Endothelial cell of umbilical vein (primary cell): ENCODE measurements at regions not wholly inside any gene's neighbourhood (a gene's known extent, or its start where the extent isn't known, plus 50 kb on each side); places are given as distances from the start of the nearest gene placed in this dataset.

Experiments
- BruUV-seq: library from RNA; stranded (reverse); fragments of 400-500 nt; replicated peaks from 2 replicates; lab custom pipeline; 2021; lab: Mats Ljungman, UMichigan
- CTCF ChIA-PET: fragments of 300-600, 350-600 bp; sonication (Branson Sonifier 250); formaldehyde crosslinking; loops from one replicate; lab custom pipeline; 2021; ENCODE audit warnings: antibody characterized with exemption, inconsistent platforms; lab: Charles Lee
- POLR2A ChIA-PET: fragments of 300-600, 350-600 bp; sonication (Branson Sonifier 250); formaldehyde crosslinking; loops from one replicate; lab custom pipeline; 2021; ENCODE audit warnings: antibody characterized with exemption, inconsistent platforms; lab: Charles Lee
- DNase-seq: peaks from one replicate; pipeline ENCODE4 v3.0.0-alpha.2; 2011; ENCODE audit warnings: low read depth, low spot score
- FAIRE-seq: peaks from 2 replicates; lab custom pipeline; 2011; peaks lifted over from hg19 to GRCh38; lab: Jason Lieb, UNC
- H2AFZ ChIP-seq: 2 replicates; pipeline ENCODE4 v1.6.0; 2012; ENCODE audit warnings: low read depth, low read length, control low read depth, inconsistent platforms
- H3K27ac ChIP-seq: 2 replicates; pipeline ENCODE4 v1.5.1; 2011; ENCODE audit warnings: low read depth, mild to moderate bottlenecking, control low read depth, low read length, moderate library complexity; ENCODE audit not compliant: insufficient read depth
- H3K27me3 ChIP-seq, 2 experiments: 2 replicates each; pipeline versions ENCODE4 v1.6.0 to v1.6.1; 2011; ENCODE audit warnings: low read length in 2 of 2, mixed read lengths in 1 of 2; ENCODE audit not compliant: control insufficient read depth in 2 of 2, insufficient read depth in 2 of 2
- H3K36me3 ChIP-seq, 2 experiments: 2 replicates in 1 of 2; 3 replicates in 1 of 2; pipeline ENCODE4 v1.5.1; 2011; ENCODE audit warnings: low read length in 2 of 2, mild to moderate bottlenecking in 1 of 2, moderate library complexity in 1 of 2; ENCODE audit not compliant: control insufficient read depth in 2 of 2, insufficient read depth in 2 of 2; ENCODE audit errors: extremely low read depth in 1 of 2
- H3K4me1 ChIP-seq: 3 replicates; pipeline ENCODE4 v1.5.1; 2011; ENCODE audit warnings: mild to moderate bottlenecking, low read length; ENCODE audit not compliant: control insufficient read depth, insufficient read depth; ENCODE audit errors: extremely low read depth
- H3K4me2 ChIP-seq: 2 replicates; pipeline ENCODE4 v1.6.1; 2011; ENCODE audit warnings: low read length, control low read depth, mixed read lengths; ENCODE audit not compliant: insufficient read depth
- H3K4me3 ChIP-seq, 3 experiments: fragments of 200-600 bp in 1 of 3; sonication (generic), shearing (Covaris generic) in 1 of 3; replicated peaks in 1 of 3; 2 replicates each; pipeline ENCODE4 v1.5.1; 2011 to 2016; ENCODE audit warnings: control low read depth in 3 of 3, low read length in 3 of 3, mild to moderate bottlenecking in 2 of 3, inconsistent platforms in 1 of 3, low read depth in 1 of 3, moderate library complexity in 1 of 3; ENCODE audit not compliant: insufficient read depth in 1 of 3
- H3K79me2 ChIP-seq: 2 replicates; pipeline ENCODE4 v1.6.0; 2012; ENCODE audit warnings: low read length, inconsistent platforms; ENCODE audit not compliant: control insufficient read depth, insufficient read depth
- H3K9ac ChIP-seq: replicated peaks from 2 replicates; pipeline ENCODE3; 2011; ENCODE audit warnings: low read length, control low read depth; ENCODE audit not compliant: insufficient read depth; ENCODE audit errors: extremely low read depth
- H3K9me1 ChIP-seq: replicated peaks from 3 replicates; pipeline ENCODE4 v1.6.0; 2011; ENCODE audit warnings: mild to moderate bottlenecking, low read length; ENCODE audit not compliant: control insufficient read depth, insufficient read depth; ENCODE audit errors: extremely low read depth
- H3K9me3 ChIP-seq: replicated peaks from 2 replicates; pipeline ENCODE4 v1.5.1; 2012; ENCODE audit warnings: low read length, inconsistent platforms; ENCODE audit not compliant: control insufficient read depth, insufficient read depth
- H4K20me1 ChIP-seq: replicated peaks from 2 replicates; pipeline ENCODE3; 2011; ENCODE audit warnings: mild to moderate bottlenecking, low read length; ENCODE audit not compliant: control insufficient read depth, insufficient read depth; ENCODE audit errors: extremely low read depth
- CTCF ChIP-seq, 2 donors: IDR thresholded peaks; 1 replicate in 1 of 2; 2 replicates in 1 of 2; pipeline ENCODE4 v1.5.1; 2011; ENCODE audit warnings: low read length in 2 of 2, mild to moderate bottlenecking in 2 of 2, moderate library complexity in 2 of 2, control low read depth in 1 of 2, inconsistent platforms in 1 of 2, low read depth in 1 of 2; ENCODE audit not compliant: insufficient read depth in 1 of 2; ENCODE audit errors: extremely low read depth in 1 of 2
- EZH2 ChIP-seq: IDR thresholded peaks from 2 replicates; pipeline ENCODE4 v1.6.1; 2012; ENCODE audit warnings: borderline replicate concordance, low read depth, mild to moderate bottlenecking, moderate library complexity, low read length, inconsistent platforms; ENCODE audit not compliant: severe bottlenecking
- FOS ChIP-seq: IDR thresholded peaks from 2 replicates; pipeline ENCODE4 v1.6.1; 2011; ENCODE audit warnings: mild to moderate bottlenecking, low read length, moderate library complexity, borderline replicate concordance; ENCODE audit not compliant: insufficient read depth
- GATA2 ChIP-seq: IDR thresholded peaks from 2 replicates; pipeline ENCODE4 v1.7.0; 2011; ENCODE audit warnings: low read depth, mild to moderate bottlenecking, moderate library complexity, mixed read lengths, low read length; ENCODE audit not compliant: insufficient read length, insufficient read depth
- JUN ChIP-seq: IDR thresholded peaks from 2 replicates; pipeline ENCODE4 v1.6.1; 2011; ENCODE audit warnings: borderline replicate concordance, low read depth; ENCODE audit not compliant: insufficient read length, insufficient read depth
- MAX ChIP-seq: IDR thresholded peaks from 2 replicates; pipeline ENCODE4 v1.6.1; 2011; ENCODE audit not compliant: insufficient read depth, insufficient read length
- MYC ChIP-seq: IDR thresholded peaks from one replicate; pipeline ENCODE4 v1.6.1; 2011; ENCODE audit warnings: mild to moderate bottlenecking, low read depth, low read length
- POLR2A ChIP-seq: IDR thresholded peaks from 2 replicates; pipeline ENCODE4 v1.6.1; 2012; ENCODE audit warnings: low read depth, mild to moderate bottlenecking, control low read depth, low read length
- POLR2AphosphoS5 ChIP-seq: IDR thresholded peaks from 2 replicates; pipeline ENCODE4 v1.6.1; 2012; ENCODE audit warnings: low read depth, mild to moderate bottlenecking, control low read depth, low read length, moderate library complexity; ENCODE audit not compliant: insufficient read depth
- dilution Hi-C: fragments of 300-500 bp; cut with MboI; formaldehyde crosslinking; loops from one replicate; pipeline ENCODE4 v1.15.0; 2019; ENCODE audit warnings: low sequenced_read_pairs; ENCODE audit not compliant: extremely low pct_ligation_motif_present
- intact Hi-C: fragments of 100-400 bp; cut with micrococcal nuclease; formaldehyde crosslinking; loops from one replicate; pipeline ENCODE4 v1.10.0; 2022

GRCh38 chr12:60196366-60196765 lies 600.5 kb downstream of the SLC16A7 start:
- Histone ChIP-seq H3K4me3 (no peak overlapping the region), H3K9me3 (no peaks in the 10 kb centered on the region), H3K27me3 (no peaks in the 10 kb centered on the region), H3K4me2 (no peak overlapping the region), H3K9me1 (no peaks in the 10 kb centered on the region), H3K9ac (no peak overlapping the region), H3K36me3 (no peaks in the 10 kb centered on the region), H2AFZ (no peak overlapping the region), H3K79me2 (no peaks in the 10 kb centered on the region), H3K27ac (no peak overlapping the region), H4K20me1 (no peaks in the 10 kb centered on the region), H3K4me1 (peaks cover 6% of the 10 kb centered on the region)
- DNase-seq = no peak
- FAIRE-seq = no peak
- TF ChIP-seq MYC (no peak), CTCF (IDR thresholded peaks at IDR 0.05; ENCODE audit: extremely low read depth in 1 of 2, insufficient read depth in 1 of 2, low read depth in 1 of 2, low read length in 2 of 2) (no peak), POLR2A (no peak), GATA2 (no peak), POLR2AphosphoS5 (no peak), EZH2 (no peak), JUN (no peak)
- ChIA-PET POLR2A (no interaction called here), CTCF (no interaction called here)
- intact Hi-C loops = no loop called here
- dilution Hi-C loops = no loop called here
- no TSS peak for BruUV-seq

- Histone ChIP-seq H2AFZ (no peak overlapping the region), H3K4me3 (no peak overlapping the region), H3K27ac (no peak overlapping the region), H3K4me1 (no peaks in the 10 kb centered on the region), H3K4me2 (no peak overlapping the region), H4K20me1 (no peaks in the 10 kb centered on the region), H3K36me3 (no peaks in the 10 kb centered on the region), H3K9ac (no peak overlapping the region), H3K79me2 (no peaks in the 10 kb centered on the region), H3K9me3 (no peaks in the 10 kb centered on the region), H3K9me1 (no peaks in the 10 kb centered on the region), H3K27me3 (no peaks in the 10 kb centered on the region)
- peak; percentile 47 for FAIRE-seq
- BruUV-seq = no TSS peak
- ChIA-PET POLR2A (no interaction called here), CTCF (no interaction called here)
- TF ChIP-seq CTCF (IDR thresholded peaks at IDR 0.05; ENCODE audit: extremely low read depth in 1 of 2, insufficient read depth in 1 of 2, low read depth in 1 of 2, low read length in 2 of 2) = no peak
- TF ChIP-seq MYC = no peak
- TF ChIP-seq MAX = no peak
- TF ChIP-seq EZH2 = no peak
- no peak for TF ChIP-seq POLR2AphosphoS5
- no peak for TF ChIP-seq JUN
- TF ChIP-seq FOS = no peak
- no peak for TF ChIP-seq POLR2A
- peak; percentile 14 for DNase-seq
- intact Hi-C loops = no loop called here
- dilution Hi-C loops = no loop called here
Observed at GRCh38 chr12:60197589-60197988, 601.8 kb downstream of the SLC16A7 start.
